NCI-H82 treated with DMSO at 0.1 percent for 48 hours (cell line): ENCODE measurements at regions not wholly inside any gene's neighbourhood (a gene's known extent, or its start where the extent isn't known, plus 50 kb on each side); places are given as distances from the start of the nearest gene placed in this dataset.

Experiments used
- DNase-seq: peaks from one replicate; lab custom pipeline; 2025; ENCODE audit not compliant: unreplicated experiment; lab: John Stamatoyannopoulos, UW

GRCh38 chr9:134271338-134272301 is 54.6 kb upstream of the RXRA start:
- DNase-seq = no peak

DNA sequence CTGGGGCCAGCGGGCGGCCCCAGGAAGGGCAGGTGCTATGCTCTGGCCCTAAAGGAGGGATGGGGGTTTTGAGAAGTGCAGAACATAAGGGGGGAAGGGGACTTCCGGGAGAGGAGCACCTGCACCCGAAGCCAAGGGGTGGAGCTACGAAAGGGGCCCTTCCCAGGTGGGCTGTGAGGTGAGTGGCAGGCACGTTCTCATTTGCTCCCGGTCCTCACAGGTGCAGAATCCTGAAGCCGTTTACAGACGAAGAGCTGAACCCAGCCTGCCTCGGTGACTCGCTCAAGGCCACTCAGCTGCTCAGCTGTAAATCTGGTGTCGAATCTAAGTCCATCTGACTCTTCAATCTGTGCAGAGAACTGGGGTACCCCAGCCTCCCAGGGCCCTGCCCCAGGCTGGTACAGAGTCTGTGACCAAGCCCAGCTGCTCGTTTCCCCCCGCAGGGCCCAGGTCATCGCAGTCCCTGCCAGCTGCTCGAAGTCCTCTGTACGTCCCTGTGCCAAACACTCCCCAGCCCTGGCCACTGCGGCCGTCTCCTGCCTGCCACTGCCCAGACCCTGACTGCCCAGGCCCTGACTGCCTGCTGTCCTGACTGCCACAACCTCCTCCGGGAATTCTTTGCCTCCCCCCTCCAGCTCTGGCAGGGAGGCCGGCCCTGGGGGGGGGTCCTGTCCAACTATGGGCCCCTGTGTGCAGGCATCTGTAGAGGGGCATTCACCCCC is 53.8 kb upstream of the RXRA start:
- DNase-seq = no peak

DNA sequence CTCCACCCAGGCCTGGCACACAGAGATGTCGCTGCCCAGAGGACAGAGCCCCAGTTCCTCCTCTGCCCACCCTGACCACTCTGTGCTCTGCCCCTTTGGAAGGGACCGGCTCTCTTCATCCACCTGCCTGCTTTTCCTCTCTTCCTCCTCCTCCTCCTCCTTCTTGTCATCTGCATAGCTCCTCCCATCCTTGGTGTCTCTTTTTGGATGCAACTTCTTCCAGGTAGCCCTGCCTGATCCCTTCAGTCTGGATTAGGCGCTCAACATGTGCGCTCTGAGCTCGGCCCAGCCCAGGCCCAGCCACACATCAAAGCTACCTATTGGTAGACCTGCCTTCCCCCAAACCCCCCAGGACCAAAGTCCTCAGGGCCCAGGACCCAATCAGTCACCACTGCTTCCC is 52.6 kb upstream of the RXRA start:
- no peak for DNase-seq

- no peak for DNase-seq
These were observed 50.9 kb upstream of the RXRA start for GRCh38 chr9:134275375-134275774.

- DNase-seq = peak; percentile 21
These were observed 49.6 kb upstream of the RXRA start for GRCh38 chr9:134276453-134277245.
